A673 (cell line): ENCODE measurements at regions not wholly inside any gene's neighbourhood (a gene's known extent, or its start where the extent isn't known, plus 50 kb on each side); places are given as distances from the start of the nearest gene placed in this dataset.
"Not testable (repeated sequence)": the region's sequence is repeated elsewhere in the genome, so short reads cannot be mapped to it uniquely, and the experiment has no call there.

Experiments
- EZH2 ChIP-seq: fragments of 200-600 bp; sonication (generic); IDR thresholded peaks from 2 replicates; pipeline ENCODE4 v1.6.1; 2017; ENCODE audit warnings: borderline replicate concordance, low read depth, mild to moderate bottlenecking, mixed read lengths, antibody characterized with exemption, low read length; ENCODE audit not compliant: poor library complexity, severe bottlenecking
- TF ChIP-seq, protein P1 (sequence below): fragments of 300-800, 200-600 bp; sonication (generic); conservative IDR thresholded peaks from 2 replicates; pipeline ENCODE4 v1.5.1; 2017; ENCODE audit warnings: low read depth, mild to moderate bottlenecking, antibody characterized with exemption, low read length, moderate library complexity, mixed read lengths

DNA sequence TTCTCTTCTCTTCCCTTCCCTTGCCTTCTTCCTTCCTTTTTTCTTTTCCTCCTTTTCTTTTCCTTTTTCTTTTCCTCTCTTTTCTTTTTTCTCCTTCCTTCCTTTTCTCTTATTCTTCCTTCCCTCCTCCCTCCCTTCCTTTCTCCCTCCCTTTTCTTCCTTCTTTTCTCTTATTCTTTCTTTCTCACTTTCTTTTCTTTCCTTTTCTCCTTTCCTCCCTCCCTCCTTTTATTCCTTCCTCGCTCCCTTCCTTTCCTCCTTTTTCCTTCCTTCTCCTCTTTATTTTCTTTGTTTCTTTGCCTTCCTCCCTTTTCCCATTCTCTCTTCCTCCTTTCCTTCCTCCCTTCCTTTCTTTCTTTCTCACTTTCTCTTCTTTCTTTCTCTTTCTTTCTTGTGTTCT, 146.1 kb downstream of the ZNF92 start:
- TF ChIP-seq, protein P1, sequence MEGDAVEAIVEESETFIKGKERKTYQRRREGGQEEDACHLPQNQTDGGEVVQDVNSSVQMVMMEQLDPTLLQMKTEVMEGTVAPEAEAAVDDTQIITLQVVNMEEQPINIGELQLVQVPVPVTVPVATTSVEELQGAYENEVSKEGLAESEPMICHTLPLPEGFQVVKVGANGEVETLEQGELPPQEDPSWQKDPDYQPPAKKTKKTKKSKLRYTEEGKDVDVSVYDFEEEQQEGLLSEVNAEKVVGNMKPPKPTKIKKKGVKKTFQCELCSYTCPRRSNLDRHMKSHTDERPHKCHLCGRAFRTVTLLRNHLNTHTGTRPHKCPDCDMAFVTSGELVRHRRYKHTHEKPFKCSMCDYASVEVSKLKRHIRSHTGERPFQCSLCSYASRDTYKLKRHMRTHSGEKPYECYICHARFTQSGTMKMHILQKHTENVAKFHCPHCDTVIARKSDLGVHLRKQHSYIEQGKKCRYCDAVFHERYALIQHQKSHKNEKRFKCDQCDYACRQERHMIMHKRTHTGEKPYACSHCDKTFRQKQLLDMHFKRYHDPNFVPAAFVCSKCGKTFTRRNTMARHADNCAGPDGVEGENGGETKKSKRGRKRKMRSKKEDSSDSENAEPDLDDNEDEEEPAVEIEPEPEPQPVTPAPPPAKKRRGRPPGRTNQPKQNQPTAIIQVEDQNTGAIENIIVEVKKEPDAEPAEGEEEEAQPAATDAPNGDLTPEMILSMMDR, result not testable (repeated sequence)
- TF ChIP-seq EZH2, result not testable (repeated sequence)
